Duodenal mucosa (tissue), 2 donors: ENCODE measurements at regions not wholly inside any gene's neighbourhood (a gene's known extent, or its start where the extent isn't known, plus 50 kb on each side); places are given as distances from the start of the nearest gene placed in this dataset.

Source experiments
- H3K27ac ChIP-seq: one replicate; pipeline ENCODE4 v1.7.0; 2013; ENCODE audit warnings: low read depth, low read length
- H3K27me3 ChIP-seq, 2 donors: one replicate each; pipeline ENCODE4 v1.7.0; 2013; ENCODE audit warnings: low read length in 2 of 2, control low read depth in 1 of 2; ENCODE audit not compliant: insufficient read depth in 2 of 2, control insufficient read depth in 1 of 2
- H3K36me3 ChIP-seq, 2 donors: one replicate each; pipeline ENCODE4 v1.7.0; 2013; ENCODE audit warnings: low read length in 2 of 2, control low read depth in 1 of 2; ENCODE audit not compliant: insufficient read depth in 2 of 2, control insufficient read depth in 1 of 2
- H3K4me1 ChIP-seq, 2 donors: one replicate each; pipeline ENCODE4 v1.7.0; 2013; ENCODE audit warnings: low read length in 2 of 2, control low read depth in 1 of 2; ENCODE audit not compliant: insufficient read depth in 2 of 2, control insufficient read depth in 1 of 2
- H3K4me3 ChIP-seq, 2 donors: one replicate each; pipeline ENCODE4 v1.7.0; 2013; ENCODE audit warnings: low read length in 2 of 2, low read depth in 1 of 2
- H3K9ac ChIP-seq, 2 donors: one replicate each; pipeline ENCODE4 v1.7.0; 2013; ENCODE audit warnings: low read length in 2 of 2, low read depth in 1 of 2
- H3K9me3 ChIP-seq, 2 donors: one replicate each; pipeline ENCODE4 v1.7.0; 2013; ENCODE audit warnings: low read length in 2 of 2, control low read depth in 1 of 2; ENCODE audit not compliant: control insufficient read depth in 1 of 2

DNA sequence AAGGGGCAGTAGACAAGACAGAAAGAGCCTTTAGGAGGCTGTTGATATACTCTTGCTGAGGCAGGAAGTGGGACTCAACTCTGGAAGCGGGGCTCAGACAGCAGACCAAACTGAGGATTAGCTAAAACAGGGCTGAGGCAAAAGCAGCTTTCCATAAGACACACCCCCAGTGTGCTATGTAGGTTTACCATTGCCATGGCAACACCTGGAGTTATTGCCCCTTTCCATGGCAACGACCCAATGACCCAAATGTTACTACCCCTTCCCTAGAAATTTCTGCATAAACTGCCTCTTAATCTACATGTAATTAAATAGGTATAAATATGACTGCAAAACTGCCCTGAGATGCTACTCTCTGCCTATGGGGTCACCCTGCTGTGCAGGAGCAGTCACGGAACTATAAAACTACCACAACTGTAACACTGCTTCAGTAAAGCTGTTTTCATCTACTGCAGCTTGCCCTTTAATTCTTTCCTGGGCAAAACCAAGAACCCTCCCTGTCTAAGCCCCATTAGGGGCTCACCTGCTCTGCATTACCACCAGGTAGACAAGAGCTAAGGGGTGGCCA lies 348.4 kb upstream of the PODXL start:
- H3K4me1 ChIP-seq = no peaks in the 10 kb centered on the region

DNA sequence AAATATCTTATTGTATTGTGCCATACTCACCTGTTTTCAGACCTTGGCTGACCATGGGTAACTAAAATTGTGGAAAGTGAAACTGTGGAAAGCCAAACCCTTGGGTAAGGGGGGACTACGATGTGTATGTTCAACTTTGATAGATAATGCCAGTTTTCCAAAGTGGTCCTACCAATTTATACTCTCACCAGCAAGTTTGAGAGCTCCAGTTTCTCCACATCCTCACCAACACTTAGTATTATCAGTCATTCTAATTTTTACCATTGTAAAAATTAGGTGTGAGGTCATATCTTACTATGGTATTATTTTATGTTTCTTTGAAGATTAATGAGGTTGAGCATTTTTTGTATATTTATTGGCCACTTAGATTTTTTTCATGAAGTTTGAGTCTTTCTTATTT lies 346.9 kb upstream of the PODXL start:
- H3K27me3 ChIP-seq = peaks cover 0 to 4% of the 10 kb centered on the region in 2 donors
- H3K4me1 ChIP-seq = no peaks in the 10 kb centered on the region
- H3K27ac ChIP-seq = no peak overlapping the region
- H3K36me3 ChIP-seq = no peaks in the 10 kb centered on the region
- peaks cover 0 to 3% of the 10 kb centered on the region in 2 donors for H3K9me3 ChIP-seq
- no peak overlapping the region for H3K9ac ChIP-seq
- no peak overlapping the region for H3K4me3 ChIP-seq

More for the DNA sequence above, 348.4 kb upstream of the PODXL start:
- Histone ChIP-seq H3K4me3 (no peak overlapping the region), H3K9ac (no peak overlapping the region), H3K27ac (no peak overlapping the region), H3K27me3 (peaks cover 0 to 6% of the 10 kb centered on the region in 2 donors), H3K36me3 (no peaks in the 10 kb centered on the region), H3K9me3 (peaks cover under 1 to 3% of the 10 kb centered on the region in 2 donors)

DNA sequence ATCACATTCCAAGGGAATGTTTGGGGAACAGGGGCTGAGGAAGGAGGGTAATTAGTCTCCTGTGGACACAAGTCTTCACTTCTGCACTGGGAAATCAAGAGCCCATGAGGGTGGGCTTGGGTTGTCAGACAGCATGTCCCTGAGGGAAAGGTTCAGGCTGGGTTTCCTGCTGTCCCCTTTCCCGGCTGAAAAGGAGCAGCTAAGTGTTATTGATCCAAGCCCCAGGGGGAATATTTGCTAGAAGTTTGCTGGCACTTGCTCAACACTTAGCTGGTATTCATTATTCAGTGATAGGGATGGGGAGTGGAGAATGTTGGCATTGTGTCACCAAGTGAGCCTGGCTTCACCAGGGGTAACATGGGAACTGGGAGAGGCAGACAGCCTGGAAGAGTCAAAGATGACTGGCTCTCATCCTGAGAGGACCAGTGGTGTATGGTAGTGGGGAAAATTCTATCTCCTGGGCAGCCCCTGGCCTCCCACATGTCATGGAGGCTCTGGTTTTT lies 344.4 kb upstream of the PODXL start:
- Histone ChIP-seq H3K9me3 (peaks cover 0 to 3% of the 10 kb centered on the region in 2 donors), H3K27ac (no peak overlapping the region), H3K4me1 (no peaks in the 10 kb centered on the region), H3K9ac (no peak overlapping the region), H3K27me3 (no peaks in the 10 kb centered on the region), H3K36me3 (no peaks in the 10 kb centered on the region), H3K4me3 (no peak overlapping the region)

DNA sequence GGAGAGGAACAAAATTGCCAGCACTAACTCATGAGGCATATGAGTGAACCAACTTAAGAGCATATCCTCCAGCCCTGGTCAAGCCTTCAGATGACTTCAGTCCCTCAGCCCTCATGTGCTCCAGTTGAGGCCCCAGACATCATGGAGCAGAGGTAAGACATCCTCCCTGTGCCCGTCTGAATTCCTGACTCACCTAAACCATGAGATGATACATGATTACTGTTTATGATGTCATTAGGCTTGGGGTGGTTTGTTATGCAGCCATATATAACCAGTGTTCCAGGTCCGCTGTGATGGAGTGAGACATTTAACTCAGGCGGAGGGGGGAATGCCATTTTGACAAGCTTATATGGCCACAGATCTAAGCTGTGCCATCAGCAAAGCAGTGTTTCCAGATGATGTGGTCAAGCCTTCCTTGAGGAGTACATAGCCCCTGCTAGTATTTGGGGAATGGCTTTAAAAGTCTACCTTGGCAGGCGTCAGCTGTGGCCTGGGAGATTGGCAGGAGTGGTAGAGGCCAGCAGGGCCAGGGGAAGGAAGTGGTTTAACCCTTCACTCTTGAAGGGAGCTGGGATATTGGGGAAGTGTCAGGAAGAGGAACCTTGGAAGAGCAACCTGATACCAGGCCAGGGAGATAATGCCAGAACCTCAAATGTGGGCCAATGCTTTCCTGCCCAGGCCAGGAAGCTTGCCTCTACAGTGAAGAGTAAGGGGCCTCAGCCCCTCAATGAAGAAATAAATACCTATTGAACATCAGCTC lies 343.0 kb upstream of the PODXL start:
- H3K27me3 ChIP-seq = no peaks in the 10 kb centered on the region
- no peak overlapping the region for H3K9ac ChIP-seq

DNA sequence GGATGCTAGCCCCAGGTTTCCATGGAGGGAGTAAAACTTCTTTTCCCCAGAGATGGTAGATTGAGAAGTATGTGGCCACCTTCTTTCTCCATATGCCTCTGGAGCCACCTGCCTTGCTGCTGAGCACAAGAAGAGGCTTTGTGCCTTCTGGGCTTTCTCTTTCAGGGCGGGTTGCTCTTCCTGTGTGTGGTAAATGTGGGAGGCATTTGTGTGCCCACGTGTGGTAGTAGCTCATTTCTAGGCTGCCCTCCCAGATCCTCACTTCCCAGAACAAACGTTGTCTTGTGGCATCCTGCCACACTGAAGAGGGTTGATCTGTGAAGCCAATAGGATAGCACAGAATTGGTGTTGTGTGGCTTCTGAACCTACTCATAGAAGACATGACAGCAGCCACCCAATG lies 342.0 kb upstream of the PODXL start:
- Histone ChIP-seq H3K36me3 (no peaks in the 10 kb centered on the region), H3K9me3 (peaks cover 0 to 3% of the 10 kb centered on the region in 2 donors), H3K4me1 (no peaks in the 10 kb centered on the region), H3K9ac (no peak overlapping the region), H3K4me3 (no peak overlapping the region), H3K27me3 (no peaks in the 10 kb centered on the region), H3K27ac (no peak overlapping the region)

More for the DNA sequence above, 343.0 kb upstream of the PODXL start:
- Histone ChIP-seq H3K27ac (no peak overlapping the region), H3K4me1 (no peaks in the 10 kb centered on the region), H3K4me3 (no peak overlapping the region), H3K36me3 (no peaks in the 10 kb centered on the region), H3K9me3 (peaks cover 0 to 3% of the 10 kb centered on the region in 2 donors)

DNA sequence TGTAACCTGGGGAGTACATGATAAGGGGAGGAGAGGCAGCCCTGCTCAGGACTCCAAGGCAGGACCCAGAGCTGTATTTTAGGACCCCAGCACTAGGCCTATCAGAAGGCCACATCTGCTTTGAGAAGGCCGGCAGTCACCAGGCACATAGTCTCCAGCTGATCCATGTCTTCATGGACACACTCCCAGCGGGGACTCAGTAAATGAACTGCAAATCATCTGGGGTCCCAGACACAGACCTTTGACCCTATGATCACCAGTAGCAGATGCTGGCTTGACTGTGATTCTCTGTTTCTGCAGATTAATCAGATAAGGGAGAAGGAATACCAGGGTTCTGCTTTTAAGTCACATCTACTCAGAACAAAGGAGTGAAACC lies 341.4 kb upstream of the PODXL start:
- no peaks in the 10 kb centered on the region for H3K9me3 ChIP-seq
- no peak overlapping the region for H3K9ac ChIP-seq
- no peaks in the 10 kb centered on the region for H3K4me1 ChIP-seq
- no peak overlapping the region for H3K27ac ChIP-seq
- no peaks in the 10 kb centered on the region for H3K27me3 ChIP-seq
- no peak overlapping the region for H3K4me3 ChIP-seq
- no peaks in the 10 kb centered on the region for H3K36me3 ChIP-seq

DNA sequence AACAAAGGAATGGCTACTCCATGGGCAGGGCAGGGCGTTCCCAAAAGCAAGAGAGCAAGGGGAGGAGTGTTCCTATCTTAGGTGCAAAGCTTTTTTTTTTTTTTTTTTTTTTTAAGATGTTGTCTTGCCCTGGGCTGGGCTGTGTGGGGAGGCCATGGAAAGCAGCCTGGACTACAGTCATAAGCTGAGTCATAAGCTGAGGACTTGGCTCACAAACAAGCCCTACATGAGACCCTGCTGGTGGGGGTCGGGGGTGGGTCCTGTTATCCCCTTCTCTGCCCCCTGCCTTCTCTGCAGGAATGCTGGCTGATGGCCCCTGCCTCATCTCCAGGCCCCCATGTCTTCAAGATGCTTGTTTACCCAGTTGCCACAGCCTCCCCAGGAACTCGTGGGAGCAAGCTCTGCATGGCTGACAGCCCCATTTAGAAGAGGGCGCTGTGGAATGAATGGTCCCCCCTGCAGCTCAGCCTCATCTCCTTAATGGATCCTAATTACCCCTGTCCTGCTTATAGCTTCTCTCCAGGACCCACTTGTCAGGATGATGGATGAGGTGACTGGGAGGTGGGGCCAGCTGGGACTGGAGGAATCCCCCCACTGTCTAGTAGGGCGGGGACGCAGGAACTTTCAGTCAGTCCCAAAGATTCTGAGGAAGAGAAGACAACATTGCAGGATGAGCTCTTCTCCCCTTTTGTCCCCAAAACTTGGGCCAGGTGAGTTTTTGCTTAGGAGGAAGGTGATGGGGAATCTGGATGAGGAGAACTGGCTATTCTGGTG lies 340.8 kb upstream of the PODXL start:
- H3K4me1 ChIP-seq = no peaks in the 10 kb centered on the region
- no peaks in the 10 kb centered on the region for H3K9me3 ChIP-seq
- no peaks in the 10 kb centered on the region for H3K36me3 ChIP-seq
- H3K27me3 ChIP-seq = no peaks in the 10 kb centered on the region
- no peak overlapping the region for H3K27ac ChIP-seq
- H3K4me3 ChIP-seq = no peak overlapping the region
- H3K9ac ChIP-seq = no peak overlapping the region

DNA sequence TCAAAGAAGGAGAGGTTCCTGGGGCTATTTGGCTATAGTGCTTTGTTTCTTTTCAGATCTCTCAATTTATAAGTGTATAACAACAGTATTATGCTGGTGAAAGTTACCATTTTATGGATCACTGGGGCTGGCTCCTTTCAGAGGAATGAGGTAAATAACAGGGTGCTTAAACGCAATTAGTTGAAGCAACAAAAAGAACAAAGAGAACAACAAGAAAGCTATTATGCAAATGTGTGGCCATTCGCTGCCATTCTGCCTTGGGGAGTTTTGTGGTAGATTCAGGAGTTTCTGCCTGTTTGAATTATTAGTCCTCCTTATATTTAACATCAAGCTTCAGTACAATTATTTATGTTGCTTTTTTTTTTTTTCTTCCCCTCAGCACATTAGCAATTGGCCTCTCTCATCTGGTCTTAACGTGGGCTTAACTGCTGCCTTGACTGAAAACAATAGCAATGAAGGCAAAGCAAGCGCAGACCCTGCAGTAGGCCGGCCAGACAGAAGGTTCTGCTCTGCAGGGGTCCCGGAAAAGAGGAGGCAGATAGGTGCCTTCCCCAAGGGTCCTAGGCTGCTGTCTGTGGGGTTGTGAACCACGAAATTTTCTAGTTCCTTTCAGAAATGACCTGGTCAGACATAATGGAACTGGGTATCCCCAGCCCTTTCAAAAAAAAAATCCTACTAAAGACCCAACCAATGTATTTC lies 339.9 kb upstream of the PODXL start:
- Histone ChIP-seq H3K27ac (no peak overlapping the region), H3K27me3 (no peaks in the 10 kb centered on the region), H3K4me1 (no peaks in the 10 kb centered on the region), H3K4me3 (no peak overlapping the region), H3K9me3 (no peaks in the 10 kb centered on the region), H3K9ac (no peak overlapping the region), H3K36me3 (no peaks in the 10 kb centered on the region)

DNA sequence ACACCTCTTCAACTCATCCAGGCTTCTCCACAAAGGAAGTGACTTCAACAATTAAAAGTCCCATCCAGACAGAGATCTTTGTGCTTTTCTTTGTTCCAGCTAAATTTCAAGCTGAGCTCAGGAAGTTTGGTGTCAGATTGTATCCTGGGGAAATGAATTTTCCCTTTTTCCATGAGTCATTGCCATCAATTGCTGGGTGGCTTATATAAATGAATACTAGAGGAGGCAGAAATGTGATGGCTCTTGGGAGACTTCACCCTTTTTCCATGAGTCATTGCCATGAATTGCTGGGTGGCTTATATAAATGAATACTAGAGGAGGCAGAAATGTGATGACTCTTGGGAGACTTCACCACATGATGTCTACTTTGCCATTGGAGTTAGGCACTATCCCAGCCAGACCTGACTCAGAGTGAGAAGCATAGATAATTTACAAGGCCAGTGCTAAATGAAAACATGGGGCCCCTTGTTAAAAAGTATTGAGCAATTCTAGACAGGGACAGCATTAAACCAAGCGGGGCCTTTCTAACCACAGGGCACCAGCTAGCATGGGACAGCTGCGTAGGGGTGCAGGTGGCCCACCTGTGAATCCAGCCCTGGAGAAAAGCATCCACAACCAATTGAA lies 339.2 kb upstream of the PODXL start:
- Histone ChIP-seq H3K4me3 (no peak overlapping the region), H3K27me3 (no peaks in the 10 kb centered on the region), H3K4me1 (no peaks in the 10 kb centered on the region), H3K9me3 (no peaks in the 10 kb centered on the region), H3K27ac (no peak overlapping the region), H3K9ac (no peak overlapping the region), H3K36me3 (no peaks in the 10 kb centered on the region)
